Fibroblast of skin of left quadriceps (primary cell): ENCODE measurements at regions not wholly inside any gene's neighbourhood (a gene's known extent, or its start where the extent isn't known, plus 50 kb on each side); places are given as distances from the start of the nearest gene placed in this dataset.
"Not testable (repeated sequence)": the region's sequence is repeated elsewhere in the genome, so short reads cannot be mapped to it uniquely, and the experiment has no call there.

Source experiments
- DNase-seq, 2 experiments: peaks; one replicate each; pipeline ENCODE4 v3.0.0-alpha.2; 2013; ENCODE audit warnings: low read depth in 2 of 2

GRCh38 chr21:7916329-7917303 is 2604.8 kb upstream of the TPTE start:
- no peak for DNase-seq

- peak in 1 of 2 experiments; percentile 0 for DNase-seq
Observed at GRCh38 chr21:7917729-7918128, 2603.7 kb upstream of the TPTE start.

GRCh38 chr21:7925918-7926582 is 2595.3 kb upstream of the TPTE start:
- peak in 1 of 2 experiments; percentile 2 for DNase-seq

DNA sequence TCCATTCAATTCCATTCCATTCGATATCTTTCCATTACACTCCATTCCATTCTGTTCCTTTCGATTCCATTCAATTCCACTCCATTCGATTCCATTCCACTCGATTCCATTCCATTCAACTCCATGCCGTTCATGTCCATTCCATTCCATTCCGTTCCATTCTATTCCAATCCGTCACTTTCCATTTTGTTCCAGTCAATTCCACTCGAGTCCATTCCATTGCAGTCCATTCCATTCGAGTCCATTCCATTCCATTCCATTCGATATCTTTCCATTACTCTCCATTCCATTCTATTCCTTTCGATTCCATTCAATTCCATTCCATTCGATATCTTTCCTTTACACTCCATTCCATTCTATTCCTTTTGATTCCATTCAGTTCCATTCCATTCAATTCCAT is 2592.9 kb upstream of the TPTE start:
- not testable (repeated sequence) for DNase-seq

GRCh38 chr21:7929586-7929985 is 2591.8 kb upstream of the TPTE start:
- DNase-seq = not testable (repeated sequence)

- DNase-seq = not testable (repeated sequence)
Observed at GRCh38 chr21:7930445-7930844, 2590.9 kb upstream of the TPTE start.

DNA sequence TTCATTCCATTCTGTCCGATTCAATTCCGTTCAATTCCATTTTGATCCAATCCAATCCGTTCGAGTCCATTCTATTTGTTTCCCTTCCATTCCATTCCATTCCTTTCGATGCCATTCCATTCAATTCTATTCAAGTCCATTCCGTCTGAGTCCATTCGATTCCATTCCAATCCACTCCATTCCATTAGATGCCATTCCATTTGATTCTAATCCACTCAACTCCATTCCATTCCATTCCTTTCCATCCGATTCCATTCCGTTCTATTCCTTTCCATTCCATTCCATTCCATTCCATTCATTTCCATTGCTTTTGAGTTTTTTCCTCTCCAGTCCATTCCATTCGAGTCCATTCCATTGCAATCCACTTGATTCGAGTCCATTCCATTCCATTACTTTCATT is 2589.3 kb upstream of the TPTE start:
- not testable (repeated sequence) for DNase-seq

DNA sequence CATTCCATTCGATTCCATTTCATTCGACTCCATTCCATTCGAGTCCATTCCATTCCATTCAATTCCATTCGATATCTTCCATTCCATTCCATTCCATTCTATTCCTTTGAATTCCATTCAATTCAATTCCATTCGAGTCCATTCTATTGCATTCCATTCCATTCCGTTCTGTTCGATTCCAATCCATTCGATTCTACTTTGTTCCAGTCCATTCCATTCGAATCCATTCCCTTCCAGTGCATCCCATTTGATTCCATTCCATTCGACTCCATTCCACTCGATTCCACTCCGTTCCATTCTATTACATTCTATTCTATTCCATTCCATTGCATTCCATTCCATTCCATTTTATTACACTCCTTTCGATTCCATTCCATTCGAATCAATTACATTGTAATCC is 2588.5 kb upstream of the TPTE start:
- DNase-seq = not testable (repeated sequence)

- no peak for DNase-seq
Observed at GRCh38 chr21:7933923-7934322, 2587.5 kb upstream of the TPTE start.

- DNase-seq = not testable (repeated sequence)
Observed at GRCh38 chr21:7937297-7937696, 2584.1 kb upstream of the TPTE start.

GRCh38 chr21:7938223-7938622 is 2583.2 kb upstream of the TPTE start:
- DNase-seq = not testable (repeated sequence)

GRCh38 chr21:7941432-7941831 is 2580.0 kb upstream of the TPTE start:
- not testable (repeated sequence) for DNase-seq

DNA sequence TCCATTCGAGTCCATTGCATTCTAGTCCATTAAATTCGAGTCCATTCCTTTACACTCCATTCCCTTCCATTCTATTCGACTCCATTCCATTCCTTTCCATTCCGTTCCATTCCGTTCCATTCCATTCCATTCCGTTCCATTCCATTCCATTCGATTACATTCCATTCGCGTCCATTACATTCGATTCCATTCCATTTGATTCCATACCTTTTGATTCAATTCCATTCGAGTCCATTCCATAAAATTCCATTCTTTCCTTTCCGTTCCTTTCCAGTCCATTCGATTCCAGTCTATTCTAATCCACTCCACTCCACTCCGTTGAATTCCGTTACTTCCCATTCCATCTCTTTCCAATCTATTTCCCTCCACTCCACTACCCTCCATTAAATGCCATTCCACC is 2579.2 kb upstream of the TPTE start:
- not testable (repeated sequence) for DNase-seq

GRCh38 chr21:7943534-7943933 is 2577.8 kb upstream of the TPTE start:
- DNase-seq = not testable (repeated sequence)

GRCh38 chr21:7947422-7947821 is 2574.0 kb upstream of the TPTE start:
- DNase-seq = no peak

- not testable (repeated sequence) for DNase-seq
Observed at GRCh38 chr21:7948727-7949126, 2572.7 kb upstream of the TPTE start.

GRCh38 chr21:7949882-7950281 is 2571.5 kb upstream of the TPTE start:
- DNase-seq = not testable (repeated sequence)

DNA sequence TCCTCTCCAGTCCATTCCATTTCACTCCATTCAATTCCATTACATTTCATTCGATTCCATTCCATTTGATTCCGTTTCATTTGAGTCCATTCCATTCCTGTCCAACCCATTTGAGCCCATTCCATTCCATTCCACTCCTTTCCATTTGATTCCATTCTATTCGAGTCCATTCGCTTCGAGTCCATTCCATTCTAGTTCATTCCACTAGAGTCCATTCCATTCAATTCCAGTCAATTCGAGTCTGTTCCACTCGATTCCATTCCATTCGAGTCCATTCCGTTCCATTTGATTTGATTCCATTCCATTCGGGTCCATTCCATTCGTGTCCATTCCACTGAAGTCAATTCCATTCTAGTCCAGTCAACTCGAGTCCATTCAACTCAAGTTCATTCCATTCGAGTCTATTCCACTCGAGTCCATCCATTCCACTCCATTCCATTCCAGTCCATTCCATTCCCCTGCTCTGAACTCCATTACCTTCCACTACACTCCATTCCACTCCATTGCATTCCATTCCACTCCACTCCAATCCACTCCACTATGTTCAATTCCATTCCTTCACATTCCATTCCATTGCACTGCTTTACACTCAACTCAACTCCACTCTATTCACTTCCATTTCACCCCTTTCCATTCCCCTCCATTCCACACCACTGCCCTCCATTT is 2569.4 kb upstream of the TPTE start:
- no peak for DNase-seq

- DNase-seq = no peak
Observed at GRCh38 chr21:7952648-7953047, 2568.7 kb upstream of the TPTE start.

DNA sequence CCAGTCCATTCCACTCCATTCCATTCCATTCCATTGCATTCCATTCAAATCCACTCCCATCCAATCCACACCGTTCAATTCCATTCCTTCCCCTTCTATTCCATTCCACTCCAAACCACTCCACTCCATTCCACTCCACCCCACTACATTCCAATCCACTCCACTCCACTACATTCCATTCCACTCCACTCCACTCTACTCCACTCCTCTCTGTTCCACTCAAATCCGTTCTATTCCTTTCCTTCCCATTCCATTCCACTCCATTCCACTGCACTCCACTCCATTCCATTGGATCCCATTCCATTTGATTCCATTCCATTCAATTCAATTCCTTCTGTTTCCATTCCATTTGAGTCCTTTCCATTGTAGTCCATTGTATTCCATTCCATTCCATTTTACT is 2568.3 kb upstream of the TPTE start:
- no peak for DNase-seq

- DNase-seq = not testable (repeated sequence)
Observed at GRCh38 chr21:7955358-7956073, 2565.9 kb upstream of the TPTE start.

- DNase-seq = not testable (repeated sequence)
Observed at GRCh38 chr21:7956074-7956452, 2565.3 kb upstream of the TPTE start.
